ENCODE measurements at regions not wholly inside any gene's neighbourhood (a gene's known extent, or its start where the extent isn't known, plus 50 kb on each side); places are given as distances from the start of the nearest gene placed in this dataset.

GRCh38 chr17:36875698-36876293 is 61.5 kb upstream of the LHX1 start:
- no peak for DNase-seq

- no peak for DNase-seq
Measured at GRCh38 chr17:36876966-36877365, 60.3 kb upstream of the LHX1 start.

- peak; percentile 63 for DNase-seq
Measured at GRCh38 chr17:36877771-36878170, 59.5 kb upstream of the LHX1 start.

GRCh38 chr17:36878216-36878615 is 59.1 kb upstream of the LHX1 start:
- no peak for DNase-seq

GRCh38 chr17:36879027-36879426 is 58.2 kb upstream of the LHX1 start:
- DNase-seq, result no peak

- DNase-seq, result no peak
Measured at GRCh38 chr17:36879624-36880131, 57.6 kb upstream of the LHX1 start.

GRCh38 chr17:36880268-36880905 is 56.9 kb upstream of the LHX1 start:
- DNase-seq, result peak; percentile 22

GRCh38 chr17:36881323-36881722 is 56.0 kb upstream of the LHX1 start:
- no peak for DNase-seq

- no peak for DNase-seq
Measured at GRCh38 chr17:36884495-36885152, 52.7 kb upstream of the LHX1 start.

- peak; percentile 13 for DNase-seq
Measured at GRCh38 chr17:36885153-36885735, 52.0 kb upstream of the LHX1 start.

GRCh38 chr17:36885771-36886377 is 51.4 kb upstream of the LHX1 start:
- DNase-seq, result no peak
